WTC11 (cell line): ENCODE measurements at regions not wholly inside any gene's neighbourhood (a gene's known extent, or its start where the extent isn't known, plus 50 kb on each side); places are given as distances from the start of the nearest gene placed in this dataset.
"Not testable (repeated sequence)": the region's sequence is repeated elsewhere in the genome, so short reads cannot be mapped to it uniquely, and the experiment has no call there.

ENCODE experiments used
- SP1 ChIP-seq: sonication (generic); formaldehyde crosslinking; conservative IDR thresholded peaks from 2 replicates; pipeline ENCODE4 v1.8.1; 2022; ENCODE audit warnings: missing genetic modification reagents
- TF ChIP-seq, protein P1 (sequence below): fragments of 200-600 bp; IDR thresholded peaks from 2 replicates; pipeline ENCODE4 v1.8.0; 2022; ENCODE audit warnings: antibody characterized with exemption
- TF ChIP-seq, protein P2 (sequence below): sonication (generic); formaldehyde crosslinking; IDR thresholded peaks from 2 replicates; pipeline ENCODE4 v1.8.0; 2022; ENCODE audit warnings: mild to moderate bottlenecking, missing genetic modification reagents
- TF ChIP-seq, protein P3 (sequence below): sonication (generic); formaldehyde crosslinking; IDR thresholded peaks from 2 replicates; pipeline ENCODE4 v1.8.1; 2022; ENCODE audit warnings: mild to moderate bottlenecking, moderate library complexity, missing genetic modification reagents

DNA sequence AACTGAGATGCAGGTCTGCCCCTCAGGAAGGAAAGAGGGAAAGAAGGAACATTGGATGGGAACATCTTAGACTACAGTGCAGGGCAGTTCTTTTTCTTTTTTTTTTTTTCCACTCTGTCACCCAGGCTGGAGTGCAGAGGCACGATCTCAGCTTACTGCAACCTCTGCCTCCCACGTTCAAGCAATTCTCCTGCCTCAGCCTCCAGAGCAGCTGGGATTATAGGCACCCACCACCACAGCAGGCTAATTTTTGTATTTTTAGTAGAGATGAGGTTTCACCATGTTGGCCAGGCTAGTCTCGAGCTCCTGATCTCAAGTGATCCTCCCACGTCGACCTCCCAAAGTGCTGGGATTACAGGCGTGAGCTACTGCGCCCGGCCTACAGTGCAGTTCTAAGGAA, 204.6 kb downstream of the SHQ1 start:
- TF ChIP-seq, protein P1, sequence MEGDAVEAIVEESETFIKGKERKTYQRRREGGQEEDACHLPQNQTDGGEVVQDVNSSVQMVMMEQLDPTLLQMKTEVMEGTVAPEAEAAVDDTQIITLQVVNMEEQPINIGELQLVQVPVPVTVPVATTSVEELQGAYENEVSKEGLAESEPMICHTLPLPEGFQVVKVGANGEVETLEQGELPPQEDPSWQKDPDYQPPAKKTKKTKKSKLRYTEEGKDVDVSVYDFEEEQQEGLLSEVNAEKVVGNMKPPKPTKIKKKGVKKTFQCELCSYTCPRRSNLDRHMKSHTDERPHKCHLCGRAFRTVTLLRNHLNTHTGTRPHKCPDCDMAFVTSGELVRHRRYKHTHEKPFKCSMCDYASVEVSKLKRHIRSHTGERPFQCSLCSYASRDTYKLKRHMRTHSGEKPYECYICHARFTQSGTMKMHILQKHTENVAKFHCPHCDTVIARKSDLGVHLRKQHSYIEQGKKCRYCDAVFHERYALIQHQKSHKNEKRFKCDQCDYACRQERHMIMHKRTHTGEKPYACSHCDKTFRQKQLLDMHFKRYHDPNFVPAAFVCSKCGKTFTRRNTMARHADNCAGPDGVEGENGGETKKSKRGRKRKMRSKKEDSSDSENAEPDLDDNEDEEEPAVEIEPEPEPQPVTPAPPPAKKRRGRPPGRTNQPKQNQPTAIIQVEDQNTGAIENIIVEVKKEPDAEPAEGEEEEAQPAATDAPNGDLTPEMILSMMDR, result not testable (repeated sequence)
- TF ChIP-seq SP1 (CRISPR knock-in tag), result not testable (repeated sequence)
- TF ChIP-seq, protein P2, sequence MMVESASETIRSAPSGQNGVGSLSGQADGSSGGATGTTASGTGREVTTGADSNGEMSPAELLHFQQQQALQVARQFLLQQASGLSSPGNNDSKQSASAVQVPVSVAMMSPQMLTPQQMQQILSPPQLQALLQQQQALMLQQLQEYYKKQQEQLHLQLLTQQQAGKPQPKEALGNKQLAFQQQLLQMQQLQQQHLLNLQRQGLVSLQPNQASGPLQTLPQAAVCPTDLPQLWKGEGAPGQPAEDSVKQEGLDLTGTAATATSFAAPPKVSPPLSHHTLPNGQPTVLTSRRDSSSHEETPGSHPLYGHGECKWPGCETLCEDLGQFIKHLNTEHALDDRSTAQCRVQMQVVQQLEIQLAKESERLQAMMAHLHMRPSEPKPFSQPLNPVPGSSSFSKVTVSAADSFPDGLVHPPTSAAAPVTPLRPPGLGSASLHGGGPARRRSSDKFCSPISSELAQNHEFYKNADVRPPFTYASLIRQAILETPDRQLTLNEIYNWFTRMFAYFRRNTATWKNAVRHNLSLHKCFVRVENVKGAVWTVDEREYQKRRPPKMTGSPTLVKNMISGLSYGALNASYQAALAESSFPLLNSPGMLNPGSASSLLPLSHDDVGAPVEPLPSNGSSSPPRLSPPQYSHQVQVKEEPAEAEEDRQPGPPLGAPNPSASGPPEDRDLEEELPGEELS (CRISPR knock-in tag), result not testable (repeated sequence)
- TF ChIP-seq, protein P3, sequence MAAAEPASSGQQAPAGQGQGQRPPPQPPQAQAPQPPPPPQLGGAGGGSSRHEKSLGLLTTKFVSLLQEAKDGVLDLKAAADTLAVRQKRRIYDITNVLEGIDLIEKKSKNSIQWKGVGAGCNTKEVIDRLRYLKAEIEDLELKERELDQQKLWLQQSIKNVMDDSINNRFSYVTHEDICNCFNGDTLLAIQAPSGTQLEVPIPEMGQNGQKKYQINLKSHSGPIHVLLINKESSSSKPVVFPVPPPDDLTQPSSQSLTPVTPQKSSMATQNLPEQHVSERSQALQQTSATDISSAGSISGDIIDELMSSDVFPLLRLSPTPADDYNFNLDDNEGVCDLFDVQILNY (CRISPR knock-in tag), result not testable (repeated sequence)
